ENCODE measurements at regions not wholly inside any gene's neighbourhood (a gene's known extent, or its start where the extent isn't known, plus 50 kb on each side); places are given as distances from the start of the nearest gene placed in this dataset.

- TF ChIP-seq NR1H2 (CRISPR knock-in tag; IDR thresholded peaks at IDR 0.05): no peak
- no peak for TF ChIP-seq CTCF (IDR thresholded peaks at IDR 0.05)
- no peak for TF ChIP-seq USF2 (CRISPR knock-in tag; IDR thresholded peaks at IDR 0.05)
- no peak for TF ChIP-seq NFYB (CRISPR knock-in tag; conservative IDR thresholded peaks at IDR 0.05; ENCODE audit: low read depth)
- TF ChIP-seq ZNF232 (CRISPR knock-in tag; IDR thresholded peaks at IDR 0.05): no peak
- TF ChIP-seq HMGXB4 (CRISPR knock-in tag; IDR thresholded peaks at IDR 0.05): no peak
- TF ChIP-seq SP1 (CRISPR knock-in tag; conservative IDR thresholded peaks at IDR 0.05): no peak
- no peak for TF ChIP-seq ZBTB43 (CRISPR knock-in tag; IDR thresholded peaks at IDR 0.05)
- TF ChIP-seq ZSCAN18 (CRISPR knock-in tag; IDR thresholded peaks at IDR 0.05): no peak
- no peak for TF ChIP-seq ETV6 (CRISPR knock-in tag; IDR thresholded peaks at IDR 0.05)
- no peak for TF ChIP-seq ZNF423 (CRISPR knock-in tag; IDR thresholded peaks at IDR 0.05)
- TF ChIP-seq SMAD4 (CRISPR knock-in tag; IDR thresholded peaks at IDR 0.05): no peak
- TF ChIP-seq MAX (CRISPR knock-in tag; IDR thresholded peaks at IDR 0.05): no peak
These were observed 117.6 kb upstream of the ARRDC3 start for GRCh38 chr5:91500758-91501157.
